Gastrocnemius medialis (tissue), 4 donors: ENCODE measurements at regions not wholly inside any gene's neighbourhood (a gene's known extent, or its start where the extent isn't known, plus 50 kb on each side); places are given as distances from the start of the nearest gene placed in this dataset.

Source experiments
- CTCF ChIP-seq, 5 experiments: fragments of 450-650 bp in 3 of 5; fragments of 200-600 bp in 2 of 5; sonication (generic) in 2 of 5; IDR thresholded peaks in 4 of 5; conservative IDR thresholded peaks in 1 of 5; 1 replicate in 4 of 5; 2 replicates in 1 of 5; pipeline ENCODE4 v1.5.1; 2016 to 2019; ENCODE audit warnings: antibody characterized with exemption in 5 of 5, mild to moderate bottlenecking in 3 of 5, moderate library complexity in 3 of 5
- POLR2A ChIP-seq, 2 donors: fragments of 450-650 bp; IDR thresholded peaks; one replicate each; pipeline ENCODE4 v1.6.1; 2017; ENCODE audit warnings: antibody characterized with exemption in 2 of 2, mild to moderate bottlenecking in 2 of 2, moderate library complexity in 2 of 2

- TF ChIP-seq CTCF (IDR thresholded peaks at IDR 0.05 in 4 of 5, conservative IDR thresholded peaks at IDR 0.05 in 1 of 5) (no peak), POLR2A (IDR thresholded peaks at IDR 0.05) (no peak)
These were observed 199.5 kb downstream of the MID1IP1 start for GRCh38 chrX:39000802-39001201.
